ENCODE measurements at regions not wholly inside any gene's neighbourhood (a gene's known extent, or its start where the extent isn't known, plus 50 kb on each side); places are given as distances from the start of the nearest gene placed in this dataset.

DNA sequence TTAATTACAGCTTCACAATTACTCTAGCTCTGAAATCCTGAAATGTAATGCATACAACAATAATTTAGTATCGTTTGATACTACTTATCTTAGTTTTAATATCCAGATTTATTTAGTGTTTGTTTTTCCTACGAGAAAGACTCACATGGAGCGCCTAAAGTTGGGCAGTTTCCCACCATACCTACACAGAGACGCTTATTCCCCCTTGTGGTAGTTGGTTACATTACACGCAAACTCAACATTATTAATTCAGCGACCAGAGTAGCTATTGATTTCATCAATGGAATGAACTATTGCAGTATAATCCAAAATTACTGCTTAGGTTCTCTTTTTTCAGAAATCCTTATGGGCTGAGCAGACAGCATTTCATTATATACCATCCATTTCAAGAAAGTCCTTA lies 164.0 kb upstream of the REG3G start:
- TF ChIP-seq, protein P1, sequence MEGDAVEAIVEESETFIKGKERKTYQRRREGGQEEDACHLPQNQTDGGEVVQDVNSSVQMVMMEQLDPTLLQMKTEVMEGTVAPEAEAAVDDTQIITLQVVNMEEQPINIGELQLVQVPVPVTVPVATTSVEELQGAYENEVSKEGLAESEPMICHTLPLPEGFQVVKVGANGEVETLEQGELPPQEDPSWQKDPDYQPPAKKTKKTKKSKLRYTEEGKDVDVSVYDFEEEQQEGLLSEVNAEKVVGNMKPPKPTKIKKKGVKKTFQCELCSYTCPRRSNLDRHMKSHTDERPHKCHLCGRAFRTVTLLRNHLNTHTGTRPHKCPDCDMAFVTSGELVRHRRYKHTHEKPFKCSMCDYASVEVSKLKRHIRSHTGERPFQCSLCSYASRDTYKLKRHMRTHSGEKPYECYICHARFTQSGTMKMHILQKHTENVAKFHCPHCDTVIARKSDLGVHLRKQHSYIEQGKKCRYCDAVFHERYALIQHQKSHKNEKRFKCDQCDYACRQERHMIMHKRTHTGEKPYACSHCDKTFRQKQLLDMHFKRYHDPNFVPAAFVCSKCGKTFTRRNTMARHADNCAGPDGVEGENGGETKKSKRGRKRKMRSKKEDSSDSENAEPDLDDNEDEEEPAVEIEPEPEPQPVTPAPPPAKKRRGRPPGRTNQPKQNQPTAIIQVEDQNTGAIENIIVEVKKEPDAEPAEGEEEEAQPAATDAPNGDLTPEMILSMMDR (IDR thresholded peaks at IDR 0.05; ENCODE audit: borderline replicate concordance, control extremely low read depth, extremely low read depth, insufficient read depth, missing control alignments), result peak; percentile 2
- in situ Hi-C loops (cut with MboI; ENCODE audit: low sequenced_read_pairs, unreplicated experiment), result no loop called here
- DNase-seq (ENCODE audit: low spot score), result peak; percentile 16

DNA sequence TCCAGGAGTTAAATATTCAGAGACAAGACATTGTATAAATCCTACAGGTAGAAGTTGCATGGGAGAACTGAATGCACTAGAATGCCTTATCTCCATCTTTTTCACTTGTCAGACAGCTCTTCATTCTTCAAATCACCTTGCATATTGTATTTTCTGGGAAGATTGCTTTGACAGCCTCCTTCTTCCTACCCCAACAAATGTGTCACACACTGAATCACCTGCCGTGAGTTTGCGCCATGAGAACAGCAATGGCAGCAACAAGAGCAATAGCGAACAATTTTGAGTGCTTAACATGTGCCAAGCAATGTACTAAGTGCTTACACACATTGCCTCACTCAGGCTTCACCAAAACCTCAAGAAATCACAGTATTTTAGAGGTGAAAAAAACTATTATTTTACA lies 161.3 kb upstream of the REG3G start:
- in situ Hi-C loops (cut with MboI; ENCODE audit: low sequenced_read_pairs, unreplicated experiment), result no loop called here
- TF ChIP-seq, protein P1 (IDR thresholded peaks at IDR 0.05; ENCODE audit: borderline replicate concordance, control extremely low read depth, extremely low read depth, insufficient read depth, missing control alignments), result no peak
- DNase-seq (ENCODE audit: low spot score), result no peak

DNA sequence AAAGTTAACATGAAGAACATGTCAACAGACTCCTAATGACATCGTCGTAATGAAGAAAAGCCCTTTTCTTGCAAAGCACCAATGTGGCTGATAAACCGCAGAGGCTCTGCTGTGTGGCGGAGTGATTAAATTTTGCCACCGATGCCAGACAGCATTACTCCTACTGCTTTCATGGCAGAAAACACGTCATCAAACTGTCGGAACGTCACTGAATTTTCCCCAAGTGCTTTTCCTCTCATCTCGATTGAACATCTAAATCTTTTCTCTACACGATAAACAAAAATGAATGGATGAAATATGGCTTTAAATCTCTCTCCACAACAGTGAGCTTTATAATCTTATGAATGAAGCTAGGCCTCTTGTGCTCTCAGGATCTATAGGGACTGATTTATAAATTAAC lies 159.8 kb upstream of the REG3G start:
- in situ Hi-C loops (cut with MboI; ENCODE audit: low sequenced_read_pairs, unreplicated experiment), result no loop called here
- TF ChIP-seq, protein P1 (IDR thresholded peaks at IDR 0.05; ENCODE audit: borderline replicate concordance, control extremely low read depth, extremely low read depth, insufficient read depth, missing control alignments), result no peak
- no peak for DNase-seq (ENCODE audit: low spot score)

DNA sequence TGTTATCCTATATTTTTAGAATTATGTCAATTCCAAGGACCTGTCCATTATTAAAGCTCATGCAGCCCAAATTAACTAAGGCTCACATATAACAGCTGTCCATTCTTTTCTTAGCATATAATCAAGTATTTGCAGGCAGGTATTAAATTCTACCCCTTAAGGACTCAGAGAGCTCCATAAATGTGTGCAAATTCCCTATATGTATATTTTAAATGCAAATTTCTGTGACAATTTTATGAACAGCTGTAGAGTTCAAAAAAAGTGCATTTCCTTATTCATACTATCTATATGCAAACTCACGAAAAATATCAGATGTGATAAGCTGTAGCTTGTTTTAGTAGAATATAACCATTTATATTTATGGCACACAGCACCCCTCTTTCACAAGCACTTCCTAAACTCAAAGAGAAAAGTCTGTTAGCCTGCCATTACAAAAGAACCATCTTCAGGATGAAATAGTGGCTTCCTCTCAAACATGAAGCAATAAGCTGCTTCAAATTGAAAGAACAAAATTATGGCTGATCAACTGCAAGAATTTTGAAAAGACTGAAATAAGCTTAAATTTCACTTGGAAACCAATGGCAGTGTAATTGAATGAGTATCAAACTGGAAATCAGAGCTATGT lies 155.0 kb upstream of the REG3G start:
- in situ Hi-C loops (cut with MboI; ENCODE audit: low sequenced_read_pairs, unreplicated experiment), result no loop called here
- TF ChIP-seq, protein P1 (IDR thresholded peaks at IDR 0.05; ENCODE audit: borderline replicate concordance, control extremely low read depth, extremely low read depth, insufficient read depth, missing control alignments), result no peak
- DNase-seq (ENCODE audit: low spot score), result no peak

DNA sequence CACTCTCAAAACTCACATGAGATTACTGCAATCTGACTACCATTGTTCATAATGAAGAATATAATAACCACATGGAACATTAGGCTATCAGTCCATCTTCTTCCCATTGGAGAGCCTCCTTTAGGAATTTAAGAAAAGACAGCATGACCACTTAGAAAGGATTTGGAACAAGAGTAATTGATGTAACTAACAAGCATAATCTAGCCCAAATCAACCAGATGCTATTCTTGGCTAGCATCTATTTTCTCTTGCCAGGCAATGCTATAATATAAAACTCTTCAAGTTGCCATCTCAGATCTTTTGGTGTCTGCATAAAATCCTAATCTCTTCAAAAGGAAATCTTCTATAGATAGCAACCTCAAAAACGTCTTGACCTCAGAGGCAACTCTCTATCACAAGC lies 152.0 kb upstream of the REG3G start:
- TF ChIP-seq, protein P1 (IDR thresholded peaks at IDR 0.05; ENCODE audit: borderline replicate concordance, control extremely low read depth, extremely low read depth, insufficient read depth, missing control alignments), result no peak
- in situ Hi-C loops (cut with MboI; ENCODE audit: low sequenced_read_pairs, unreplicated experiment), result no loop called here

DNA sequence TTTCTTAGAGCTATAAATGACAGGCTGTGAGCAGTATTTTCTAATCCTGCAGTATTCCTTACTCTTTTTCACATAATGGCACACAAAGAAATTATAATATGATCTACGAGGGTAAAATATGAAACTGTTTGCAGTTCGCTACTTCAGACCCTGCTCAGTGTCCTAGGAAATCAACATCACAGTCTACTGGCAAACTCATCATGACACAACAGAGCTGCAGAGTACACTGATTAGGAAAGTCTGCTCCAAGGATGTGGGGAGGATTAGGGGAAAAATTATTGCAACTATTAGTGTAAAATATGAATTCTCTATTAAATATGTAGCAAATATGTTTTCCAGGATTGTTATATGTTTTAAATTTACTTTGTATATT lies 149.2 kb upstream of the REG3G start:
- TF ChIP-seq, protein P1 (IDR thresholded peaks at IDR 0.05; ENCODE audit: borderline replicate concordance, control extremely low read depth, extremely low read depth, insufficient read depth, missing control alignments), result no peak
- no peak for DNase-seq (ENCODE audit: low spot score)
- in situ Hi-C loops (cut with MboI; ENCODE audit: low sequenced_read_pairs, unreplicated experiment), result no loop called here

More for the DNA sequence above, 152.0 kb upstream of the REG3G start:
- DNase-seq (ENCODE audit: low spot score), result no peak

All from GM13976 (cell line).